ENCODE measurements at regions not wholly inside any gene's neighbourhood (a gene's known extent, or its start where the extent isn't known, plus 50 kb on each side); places are given as distances from the start of the nearest gene placed in this dataset.

- SMC1A ChIA-PET (ENCODE audit: uncharacterized antibody, unreplicated experiment) = interaction anchor here (0.6 to 1.6 kb wide), 12 partner anchors 15 to 181 kb away, joined by 3 to 8 read pairs (median 3); no protein-coding TSS in a partner anchor
- Histone ChIP-seq H3K27ac (ENCODE audit: control insufficient read depth, insufficient read depth) (peak overlapping the region; percentile 22; the same call in 1 of the 2 replicates), H3K4me3 (no peak overlapping the region), H3K79me2 (ENCODE audit: control insufficient read depth, insufficient read depth, low read length) (no peaks in the 10 kb centered on the region), H3K36me3 (ENCODE audit: control insufficient read depth in 2 of 2, insufficient read depth in 2 of 2, low read length in 1 of 2) (no peaks in the 10 kb centered on the region), H3K27me3 (replicated peaks in 1 of 2; ENCODE audit: control insufficient read depth in 2 of 2, insufficient read depth in 2 of 2, low read length in 1 of 2) (no peaks in the 10 kb centered on the region), H3K9me3 (replicated peaks; ENCODE audit: control insufficient read depth, insufficient read depth, low read length) (peaks cover 2% of the 10 kb centered on the region; the same call in 2 of the 3 replicates), H3K9ac (ENCODE audit: control insufficient read depth, insufficient read depth, low read length) (no peak overlapping the region; the same call in 1 of the 2 replicates), H2AFZ (ENCODE audit: control insufficient read depth, low read depth, low read length) (no peak overlapping the region), H3K4me1 (ENCODE audit: control insufficient read depth, insufficient read depth, low read length) (peaks cover 12% of the 10 kb centered on the region), H3K4me2 (ENCODE audit: control insufficient read depth, insufficient read depth) (no peak overlapping the region), H4K20me1 (ENCODE audit: control insufficient read depth, insufficient read depth) (no peaks in the 10 kb centered on the region)
- intact Hi-C loops (cut with micrococcal nuclease; ENCODE audit: unreplicated experiment) = no loop called here
- ATAC-seq (peak; percentile 26; the same call in 2 of the 3 replicates), DNase-seq (ENCODE audit: low read depth, low spot score) (no peak), FAIRE-seq (no peak)
- CTCF ChIA-PET = interaction anchor here (0.6 to 1.5 kb wide), 8 partner anchors 8 to 263 kb away, joined by 3 to 4 read pairs (median 3); partner anchors contain the start of gene ENC1
- RAD21 ChIA-PET (ENCODE audit: unreplicated experiment) = interaction anchor here (0.8 to 1.5 kb wide), 7 partner anchors 28 to 177 kb away, joined by 3 to 5 read pairs (median 3); no protein-coding TSS in a partner anchor
- in situ Hi-C loops (cut with MboI) = no loop called here
- BruUV-seq (replicated peaks) = no TSS peak
- 72% methylated on average over 3 of the region's 5 CpGs for WGBS (ENCODE audit: insufficient coverage, insufficient replicate concordance, low lambda C conversion rate, missing lambda C conversion rate)
- POLR2A ChIA-PET = interaction anchor here (0.6 to 0.7 kb wide), 4 partner anchors 10 to 452 kb away, joined by 3 to 7 read pairs (median 4); no protein-coding TSS in a partner anchor
- TF ChIP-seq BRCA1 (IDR thresholded peaks at IDR 0.05; ENCODE audit: low read depth, low read length) = no peak
- no peak for TF ChIP-seq NR2C2 (IDR thresholded peaks at IDR 0.05; ENCODE audit: borderline replicate concordance, control insufficient read depth, insufficient read length, low read depth)
- TF ChIP-seq HCFC1 (IDR thresholded peaks at IDR 0.05; ENCODE audit: low read length) = no peak
- TF ChIP-seq TBL1XR1 (IDR thresholded peaks at IDR 0.05; ENCODE audit: low read depth, low read length) = no peak
- no peak for TF ChIP-seq CBX5 (IDR thresholded peaks at IDR 0.05; ENCODE audit: low read depth)
- TF ChIP-seq NFXL1 (IDR thresholded peaks at IDR 0.05; ENCODE audit: borderline replicate concordance) = no peak
- no peak for TF ChIP-seq ZBTB4 (CRISPR knock-in tag; IDR thresholded peaks at IDR 0.05)
- no peak for TF ChIP-seq CBX3 (IDR thresholded peaks at IDR 0.05; ENCODE audit: borderline replicate concordance, low read depth)
- TF ChIP-seq SMARCA5 (IDR thresholded peaks at IDR 0.05) = no peak
- TF ChIP-seq FOXK2 (IDR thresholded peaks at IDR 0.05) = no peak
- TF ChIP-seq ZBTB33 (IDR thresholded peaks at IDR 0.05) = no peak
- no peak for TF ChIP-seq TCF12 (IDR thresholded peaks at IDR 0.05; ENCODE audit: low read depth, low read length)
- TF ChIP-seq CBFB (IDR thresholded peaks at IDR 0.05; ENCODE audit: low read depth) = no peak
- TF ChIP-seq FOXM1 (IDR thresholded peaks at IDR 0.05; ENCODE audit: low read depth, low read length) = no peak
- no peak for TF ChIP-seq ASH2L (IDR thresholded peaks at IDR 0.05; ENCODE audit: borderline replicate concordance, low read depth)
- TF ChIP-seq BMI1 (IDR thresholded peaks at IDR 0.05; ENCODE audit: borderline replicate concordance) = no peak
- no peak for TF ChIP-seq KDM1A (IDR thresholded peaks at IDR 0.05; ENCODE audit: borderline replicate concordance)
- no peak for TF ChIP-seq SKIL (IDR thresholded peaks at IDR 0.05; ENCODE audit: low read depth, poor library complexity, severe bottlenecking)
Measured at GRCh38 chr5:74464512-74465209, 175.9 kb downstream of the ENC1 start.
